NAMALWA (cell line): ENCODE measurements at regions not wholly inside any gene's neighbourhood (a gene's known extent, or its start where the extent isn't known, plus 50 kb on each side); places are given as distances from the start of the nearest gene placed in this dataset.
"Not testable (repeated sequence)": the region's sequence is repeated elsewhere in the genome, so short reads cannot be mapped to it uniquely, and the experiment has no call there.

Experiments used
- DNase-seq: peaks from one replicate; pipeline ENCODE4 v3.0.0-alpha.2; 2015; ENCODE audit warnings: low spot score

DNA sequence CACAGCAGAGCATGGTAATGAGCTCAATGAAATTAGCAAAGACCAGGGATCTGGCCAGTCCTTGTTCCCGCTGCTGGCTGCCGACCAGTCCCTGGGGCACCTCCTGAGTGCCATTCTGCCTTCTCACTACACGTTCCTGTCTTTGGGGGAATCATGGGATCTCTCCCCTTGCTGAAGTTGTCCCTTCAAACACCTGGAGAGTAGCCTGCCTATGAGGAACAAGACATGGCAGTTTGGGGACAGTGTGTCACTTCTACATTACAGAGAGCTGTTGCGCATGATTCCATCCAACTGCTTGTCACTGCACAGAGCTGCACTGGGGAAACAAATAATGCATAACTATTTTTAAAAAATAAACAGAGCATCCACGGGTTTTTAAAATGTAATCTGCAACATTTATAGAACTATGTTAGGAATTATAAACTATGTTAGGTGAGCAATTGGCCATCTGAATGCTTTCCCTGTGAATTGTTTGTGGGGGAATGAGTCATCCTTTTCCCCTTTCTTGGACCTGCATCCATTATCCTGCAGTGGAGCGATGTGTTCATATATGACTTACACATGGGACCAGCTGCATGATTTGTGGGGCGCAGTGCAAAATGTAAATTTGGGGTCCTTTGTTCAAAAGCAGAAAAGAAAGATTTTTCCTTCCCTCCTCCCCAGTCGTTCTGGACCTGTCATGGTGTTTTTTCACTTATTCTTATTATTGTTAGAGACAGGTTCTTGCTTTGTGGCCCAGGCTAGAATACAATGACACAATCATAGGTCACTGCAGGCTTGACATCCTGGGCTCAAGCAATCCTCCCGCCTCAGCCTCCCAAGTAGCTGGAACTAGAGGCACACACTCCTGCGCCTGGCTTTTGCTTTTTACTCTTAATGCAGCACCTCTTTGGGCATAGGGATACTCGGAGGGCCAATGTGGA lies 115.0 kb upstream of the TBL1X start:
- DNase-seq = no peak

DNA sequence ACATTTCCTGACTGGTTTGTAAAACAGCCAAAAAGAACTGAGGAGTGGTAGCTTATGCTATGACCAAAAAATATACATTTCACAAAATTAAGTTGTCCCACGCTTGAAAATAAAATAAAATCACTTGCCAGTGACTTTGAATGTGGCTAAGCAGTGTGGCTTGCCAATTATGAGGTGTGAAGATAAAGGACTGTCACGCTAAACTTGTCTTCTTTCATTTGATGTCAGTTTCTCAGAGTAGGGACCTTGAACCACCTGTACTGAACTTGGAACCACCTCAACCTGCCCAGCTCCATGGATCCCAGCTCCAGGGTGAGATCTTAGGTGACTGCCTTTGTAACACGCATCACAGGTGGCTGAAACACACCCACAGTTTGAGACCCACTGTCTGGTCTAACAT lies 113.7 kb upstream of the TBL1X start:
- no peak for DNase-seq

DNA sequence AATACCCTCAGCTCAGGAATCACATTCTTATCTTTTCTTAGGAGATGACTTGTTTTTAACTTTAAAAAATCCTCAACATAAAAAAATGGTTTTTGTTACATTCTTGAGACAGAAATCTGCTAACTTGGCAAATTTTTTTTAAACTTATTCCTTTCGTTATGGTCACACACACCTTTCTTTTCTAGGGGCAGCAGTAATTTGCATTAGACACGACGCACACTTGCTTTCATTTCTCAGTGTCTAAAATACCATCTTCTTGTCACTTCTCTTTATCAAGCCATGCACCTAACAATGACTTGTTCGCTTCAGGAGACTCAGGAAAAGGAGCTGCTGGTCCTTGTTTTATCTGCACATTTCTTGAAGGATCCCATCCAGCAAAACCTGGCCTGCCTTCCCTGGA lies 112.6 kb upstream of the TBL1X start:
- peak; percentile 24 for DNase-seq

DNA sequence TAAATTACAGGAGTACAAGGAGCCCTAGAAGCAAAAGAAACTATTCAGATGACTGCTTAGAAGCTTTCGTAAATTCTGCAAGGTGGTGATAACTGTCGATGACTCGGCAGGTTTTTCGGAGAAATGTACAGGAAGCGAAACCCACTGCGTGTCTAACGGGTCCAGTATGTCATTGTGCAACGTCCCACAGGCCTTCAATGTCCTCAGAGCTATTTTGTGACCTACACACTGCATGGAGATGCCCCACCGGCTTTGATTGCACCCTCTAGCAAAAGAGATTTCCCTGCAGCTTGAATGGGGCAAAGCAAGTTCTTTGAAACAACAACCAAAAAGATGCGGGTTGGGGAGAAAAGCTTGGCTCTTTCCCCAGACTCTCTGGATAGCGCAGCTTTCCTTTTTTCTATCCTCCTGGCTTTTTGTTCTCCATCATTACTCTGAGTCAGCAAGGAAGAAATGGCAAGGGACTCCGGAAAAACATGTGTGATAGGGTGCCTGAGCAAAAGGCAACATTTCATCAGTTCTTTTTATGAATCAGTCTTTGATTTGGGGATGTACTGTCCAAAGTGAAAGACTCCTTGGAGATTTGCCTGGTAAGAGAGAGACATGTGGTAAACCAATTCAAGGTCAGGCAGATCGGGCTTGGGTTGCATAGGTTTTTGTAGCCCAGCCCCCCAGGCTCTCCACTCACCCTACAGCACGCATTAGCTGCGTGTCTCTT lies 112.0 kb upstream of the TBL1X start:
- DNase-seq = peak; percentile 35

DNA sequence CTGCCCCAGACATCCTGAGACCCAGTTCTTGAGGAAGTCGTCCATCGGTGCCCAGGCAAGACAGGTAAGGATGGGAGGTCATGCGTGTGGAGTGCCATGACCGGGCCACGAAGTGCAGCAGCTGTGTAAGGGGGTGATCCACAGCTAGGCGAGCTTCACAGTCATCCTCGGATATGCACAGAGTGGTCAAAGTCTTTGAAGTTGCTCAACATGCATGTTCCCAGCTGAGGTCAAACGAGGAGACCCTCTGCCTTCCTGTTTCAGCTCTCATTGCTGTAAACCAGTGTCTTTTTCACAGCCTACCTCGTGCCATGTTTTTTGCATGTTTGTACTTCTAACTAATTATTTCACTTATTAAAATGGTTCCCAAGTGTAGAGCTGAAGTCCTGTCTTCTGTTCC lies 109.9 kb upstream of the TBL1X start:
- no peak for DNase-seq

DNA sequence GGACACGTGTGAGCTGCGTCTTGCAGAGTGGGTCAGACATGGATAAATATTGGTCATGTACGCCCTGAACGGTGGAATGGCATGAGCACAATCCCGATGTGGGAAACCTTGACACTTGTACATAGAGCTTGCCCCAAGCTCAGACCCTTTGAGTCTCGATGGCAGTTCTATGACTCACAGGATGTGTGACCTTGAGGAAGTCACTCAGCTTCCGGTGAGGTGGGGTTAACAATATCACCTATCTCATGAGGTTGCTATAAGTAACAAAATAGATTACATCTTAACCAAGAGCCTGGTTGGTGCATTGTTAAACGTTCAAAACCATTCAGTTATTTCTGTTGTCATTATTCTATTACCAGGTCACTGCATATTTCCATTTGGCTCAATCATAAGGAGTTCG lies 109.1 kb upstream of the TBL1X start:
- DNase-seq = no peak

DNA sequence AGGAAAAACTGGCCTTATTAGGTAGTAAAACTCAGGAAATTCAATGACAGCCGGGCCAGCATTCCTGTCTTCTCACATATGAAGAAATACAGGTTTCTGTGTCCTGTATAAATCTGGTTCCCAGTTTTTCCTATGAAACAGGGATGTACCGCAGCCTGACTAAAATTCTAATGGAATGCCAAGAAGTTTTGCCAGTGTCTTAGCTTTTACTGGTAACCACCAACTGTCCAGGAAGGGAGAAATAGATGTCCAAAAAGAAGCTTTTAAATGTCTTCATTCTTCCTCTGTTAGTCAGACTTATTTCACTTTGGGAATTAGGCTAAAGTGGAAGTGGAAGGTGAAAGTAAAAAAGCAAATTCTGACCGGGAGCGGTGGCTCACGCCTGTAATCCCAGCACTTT lies 108.0 kb upstream of the TBL1X start:
- DNase-seq = no peak

DNA sequence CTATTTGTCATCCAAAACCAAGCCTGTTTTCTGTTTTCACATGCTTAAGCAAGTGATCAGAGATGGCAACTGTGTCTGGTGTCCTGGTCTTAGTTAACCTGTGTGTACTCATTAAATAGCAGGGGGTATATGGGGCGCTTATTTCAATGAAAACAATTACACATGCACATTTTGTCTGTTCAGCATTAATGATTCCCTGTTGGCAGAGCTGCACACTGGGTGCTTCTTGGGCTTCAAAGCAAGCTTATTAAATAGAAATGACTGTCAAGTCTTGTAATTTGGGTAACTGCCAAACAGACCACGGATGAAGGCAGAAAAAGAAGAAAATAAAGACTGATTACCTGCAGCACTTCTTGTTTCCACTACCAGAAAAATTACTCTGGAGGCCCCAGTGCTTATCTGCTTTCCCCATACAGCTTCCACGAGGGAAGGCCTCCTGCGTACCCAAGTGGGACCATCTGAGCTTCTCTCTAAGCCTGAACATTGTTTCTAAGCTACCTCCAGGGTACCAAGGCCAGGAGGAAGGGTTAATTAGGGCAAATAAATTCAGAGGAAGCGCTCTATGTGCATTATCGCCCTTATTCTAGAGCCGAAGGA lies 107.2 kb upstream of the TBL1X start:
- DNase-seq = no peak

DNA sequence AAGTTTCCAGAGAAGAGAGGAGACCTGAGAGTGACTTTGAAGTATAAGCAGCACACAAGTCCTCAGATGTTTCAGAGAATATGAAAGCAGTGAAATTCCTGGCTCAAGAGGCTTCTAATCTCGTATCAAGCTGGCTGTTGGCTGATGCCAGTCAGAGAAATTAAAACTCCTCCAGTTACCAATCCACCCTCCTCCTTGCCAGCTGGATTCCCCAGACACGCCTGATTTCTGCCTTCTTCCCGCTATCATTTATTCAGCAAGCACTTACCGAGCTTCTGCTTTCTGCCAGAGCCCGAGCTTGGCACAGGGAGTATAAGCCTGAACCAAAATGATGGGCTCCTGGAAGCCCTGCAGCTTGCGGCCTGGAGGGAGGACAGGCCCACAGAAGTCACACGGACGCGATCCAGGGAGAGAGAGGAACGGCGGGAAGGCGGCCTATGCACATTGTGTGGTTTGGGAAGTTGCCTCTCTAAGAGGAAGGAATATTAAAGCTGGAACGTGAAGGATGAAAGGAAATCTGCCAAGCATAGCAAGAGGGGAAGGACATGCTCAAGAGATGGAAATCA lies 102.4 kb upstream of the TBL1X start:
- no peak for DNase-seq

DNA sequence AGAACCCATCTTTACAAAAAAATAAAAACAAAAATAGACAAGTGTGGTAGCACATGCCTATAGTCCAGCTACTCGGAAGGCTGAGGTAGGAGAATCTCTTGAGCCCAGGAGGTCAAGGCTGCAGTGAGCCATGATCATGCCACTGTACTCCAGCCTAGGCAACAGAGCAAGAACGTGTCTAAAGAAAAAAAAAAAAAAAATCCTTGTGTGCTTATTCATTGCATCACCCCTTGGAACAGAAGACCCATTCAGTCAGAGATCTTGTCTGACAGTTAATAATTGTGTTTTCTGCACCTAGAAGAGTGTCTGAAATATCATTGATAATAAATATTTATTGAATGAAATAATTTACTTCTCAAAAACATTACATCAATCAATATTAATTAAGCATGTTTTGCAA lies 97.4 kb upstream of the TBL1X start:
- no peak for DNase-seq

DNA sequence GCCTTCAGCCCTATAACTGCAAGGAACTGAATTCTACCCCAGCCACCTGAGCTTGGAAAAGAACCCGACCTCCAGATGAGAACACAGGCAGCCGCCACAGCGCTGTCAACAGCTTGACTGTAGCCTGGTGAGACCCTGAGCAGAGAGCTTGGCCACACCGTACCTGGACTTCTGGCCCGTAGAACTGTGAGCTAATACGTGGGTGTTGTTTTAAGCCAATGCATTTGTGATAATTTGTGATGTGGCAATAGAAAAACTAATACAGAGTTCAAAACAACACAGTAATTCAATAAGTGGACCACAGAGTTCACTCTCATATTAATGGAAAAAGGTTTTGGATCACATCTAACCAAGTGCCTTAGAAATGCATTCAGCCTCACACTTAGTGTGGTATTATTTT lies 96.6 kb upstream of the TBL1X start:
- no peak for DNase-seq

DNA sequence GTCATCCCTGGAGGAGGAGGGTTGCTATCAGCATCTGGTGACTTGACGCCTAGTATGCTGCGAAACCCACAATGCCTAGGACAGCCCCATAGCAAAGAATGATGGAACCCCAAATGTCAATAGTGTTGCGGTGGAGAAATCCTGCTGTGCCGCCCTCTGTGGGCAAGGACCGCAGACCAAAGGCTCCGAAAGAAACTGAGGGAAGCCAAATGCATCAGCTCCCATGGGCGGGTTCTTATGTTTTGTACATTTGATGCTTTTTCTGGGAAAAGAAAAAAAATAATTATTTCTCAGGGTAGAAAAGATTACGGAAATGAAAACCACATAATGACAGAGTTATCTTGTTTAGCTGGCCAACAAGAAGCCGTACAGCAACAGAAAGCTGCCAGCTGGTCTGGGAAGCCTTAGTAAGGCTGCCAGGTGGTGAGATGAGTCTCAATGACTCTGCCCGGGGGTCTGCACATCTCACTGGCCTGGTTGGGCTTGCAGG lies 95.0 kb upstream of the TBL1X start:
- DNase-seq = no peak

DNA sequence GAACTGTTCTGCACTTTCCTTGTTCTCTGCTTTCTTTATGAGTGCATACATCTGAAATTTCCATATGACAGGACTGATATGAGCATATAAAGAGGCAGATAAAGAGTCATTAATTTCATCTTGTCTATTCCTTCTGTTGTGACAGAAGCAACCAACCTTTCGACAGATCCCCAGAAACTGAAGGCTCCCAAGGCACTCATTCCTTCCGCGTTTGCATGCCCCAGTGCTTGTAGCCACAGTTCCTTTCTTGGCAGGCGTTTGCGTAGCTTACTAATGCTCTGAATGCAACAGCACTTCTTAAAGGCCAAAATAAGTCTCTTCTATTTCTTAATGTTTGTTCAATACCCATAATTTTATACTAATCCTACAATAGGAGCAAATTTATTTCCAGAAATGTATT lies 94.0 kb upstream of the TBL1X start:
- no peak for DNase-seq

DNA sequence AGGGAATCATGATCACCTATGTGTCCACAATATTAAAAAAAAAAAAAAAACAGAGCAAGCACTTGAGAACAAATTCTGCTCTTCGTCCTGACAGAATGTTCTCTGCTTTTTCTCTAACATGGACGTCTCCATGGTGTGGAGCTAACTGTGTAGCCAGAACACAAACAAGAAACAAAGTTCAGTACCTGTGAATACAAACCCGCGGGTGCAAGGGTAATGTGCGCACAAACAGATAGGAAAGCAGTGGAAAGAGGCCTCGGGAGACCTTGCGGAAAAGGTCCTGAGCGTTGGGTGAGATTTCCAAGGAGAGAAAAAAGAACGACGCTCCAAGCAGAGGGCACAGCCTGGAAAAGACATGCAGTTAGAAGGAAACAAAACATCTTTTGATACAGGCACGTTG lies 92.0 kb upstream of the TBL1X start:
- DNase-seq = no peak

DNA sequence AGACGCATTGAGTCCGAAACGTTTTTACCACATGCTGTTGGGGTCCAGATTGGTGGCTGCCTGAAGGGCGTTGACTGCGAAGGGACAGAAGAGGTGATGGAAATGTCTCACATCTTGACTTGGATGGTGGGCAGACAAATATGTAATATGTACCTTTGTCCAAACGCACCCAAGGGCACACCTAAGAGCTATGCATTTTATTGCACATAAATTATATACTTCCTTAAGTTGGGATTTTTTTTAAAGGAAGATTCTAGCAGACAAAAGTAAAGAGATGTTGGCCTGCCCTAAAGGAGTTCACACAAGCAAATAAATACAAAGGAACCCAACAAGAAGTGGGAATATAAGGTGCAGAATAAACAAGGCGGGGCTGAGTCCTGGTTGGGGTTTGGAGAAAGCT lies 91.1 kb upstream of the TBL1X start:
- no peak for DNase-seq

DNA sequence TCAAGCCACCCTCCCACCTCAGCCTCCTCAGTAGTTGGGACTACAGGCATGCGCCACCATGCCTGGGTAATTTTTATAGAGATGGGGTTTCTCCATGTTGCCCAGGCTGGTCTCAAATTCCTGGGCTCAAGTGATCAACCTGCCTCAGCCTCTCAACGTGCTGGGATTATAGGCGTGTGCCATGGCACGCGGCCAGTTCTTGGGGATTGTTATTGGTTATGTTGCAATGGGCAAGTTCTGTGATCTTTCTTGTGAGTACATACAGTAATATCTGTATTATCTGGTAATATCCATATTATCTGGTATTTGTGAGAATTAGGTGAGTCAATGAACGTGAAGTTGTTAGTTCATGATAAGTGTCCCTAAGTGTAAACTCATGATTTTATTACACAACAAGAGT lies 90.3 kb upstream of the TBL1X start:
- DNase-seq = no peak

DNA sequence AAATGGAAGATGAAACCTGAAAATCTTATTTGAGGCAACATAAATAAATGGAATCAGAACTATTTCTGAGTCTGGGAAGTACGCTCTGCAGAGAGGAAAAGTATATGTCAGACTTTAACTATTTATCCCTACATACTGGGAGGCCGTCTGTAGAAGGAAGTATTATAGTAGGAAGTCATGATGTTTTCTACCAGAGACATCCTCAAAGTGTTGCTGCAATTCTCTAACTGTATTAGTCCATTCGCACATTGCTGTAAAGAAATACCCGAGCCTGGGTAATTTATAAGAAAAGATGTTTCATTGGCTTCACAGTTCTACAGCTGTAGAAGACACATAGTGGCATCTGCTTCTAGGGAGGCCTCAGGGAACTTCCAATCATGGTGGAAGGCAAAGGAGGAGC lies 88.7 kb upstream of the TBL1X start:
- no peak for DNase-seq

DNA sequence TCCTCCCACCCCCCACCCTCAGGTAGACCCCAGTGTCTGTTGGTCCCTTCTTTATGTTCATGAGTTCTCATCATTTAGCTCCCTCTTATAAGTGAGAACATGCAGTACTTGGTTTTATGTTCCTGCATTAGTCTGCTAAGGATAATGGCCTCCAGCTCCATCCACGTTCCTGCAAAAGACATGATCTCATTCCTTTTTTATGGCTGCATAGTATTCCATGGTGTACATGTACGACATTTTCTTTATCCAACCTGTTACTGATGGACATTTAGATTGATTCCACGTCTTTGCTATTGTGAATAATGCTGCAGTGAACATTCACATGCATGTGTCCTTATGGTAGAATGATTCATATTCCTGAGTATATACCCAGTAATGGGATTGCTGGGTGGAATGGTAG lies 87.6 kb upstream of the TBL1X start:
- DNase-seq = not testable (repeated sequence)

DNA sequence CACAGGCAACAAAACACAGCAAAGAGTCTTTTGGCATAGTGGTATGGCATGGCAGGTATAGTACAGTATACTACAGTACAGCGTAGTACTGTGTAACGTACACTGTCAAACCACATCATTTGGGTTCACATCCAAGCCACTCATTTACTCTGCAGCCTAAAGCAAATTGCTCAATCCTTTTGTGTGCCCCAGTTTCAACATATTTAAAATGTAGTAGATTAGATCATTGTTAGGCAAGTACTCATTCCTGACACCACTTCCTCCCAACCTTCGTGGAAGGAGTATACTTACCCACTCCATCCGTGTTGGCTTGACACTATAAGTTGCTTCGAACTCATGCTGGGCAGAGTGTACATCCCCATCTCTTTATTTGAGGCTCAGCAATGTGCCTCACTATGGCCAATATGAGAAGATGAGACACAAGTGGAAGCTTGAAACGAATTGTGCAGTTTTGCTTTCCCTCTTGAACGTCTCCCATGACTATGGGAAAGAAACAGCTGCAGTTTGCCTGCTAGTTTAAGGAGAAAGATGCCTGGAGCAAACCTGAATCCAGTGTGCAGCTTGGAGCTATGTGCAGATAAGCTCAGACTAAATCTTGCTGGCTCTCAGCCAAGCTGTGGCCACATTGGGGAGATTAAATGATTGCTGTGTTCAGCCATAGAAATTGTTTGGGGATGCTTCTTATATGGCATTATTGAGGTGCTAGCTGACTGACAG lies 85.7 kb upstream of the TBL1X start:
- no peak for DNase-seq

DNA sequence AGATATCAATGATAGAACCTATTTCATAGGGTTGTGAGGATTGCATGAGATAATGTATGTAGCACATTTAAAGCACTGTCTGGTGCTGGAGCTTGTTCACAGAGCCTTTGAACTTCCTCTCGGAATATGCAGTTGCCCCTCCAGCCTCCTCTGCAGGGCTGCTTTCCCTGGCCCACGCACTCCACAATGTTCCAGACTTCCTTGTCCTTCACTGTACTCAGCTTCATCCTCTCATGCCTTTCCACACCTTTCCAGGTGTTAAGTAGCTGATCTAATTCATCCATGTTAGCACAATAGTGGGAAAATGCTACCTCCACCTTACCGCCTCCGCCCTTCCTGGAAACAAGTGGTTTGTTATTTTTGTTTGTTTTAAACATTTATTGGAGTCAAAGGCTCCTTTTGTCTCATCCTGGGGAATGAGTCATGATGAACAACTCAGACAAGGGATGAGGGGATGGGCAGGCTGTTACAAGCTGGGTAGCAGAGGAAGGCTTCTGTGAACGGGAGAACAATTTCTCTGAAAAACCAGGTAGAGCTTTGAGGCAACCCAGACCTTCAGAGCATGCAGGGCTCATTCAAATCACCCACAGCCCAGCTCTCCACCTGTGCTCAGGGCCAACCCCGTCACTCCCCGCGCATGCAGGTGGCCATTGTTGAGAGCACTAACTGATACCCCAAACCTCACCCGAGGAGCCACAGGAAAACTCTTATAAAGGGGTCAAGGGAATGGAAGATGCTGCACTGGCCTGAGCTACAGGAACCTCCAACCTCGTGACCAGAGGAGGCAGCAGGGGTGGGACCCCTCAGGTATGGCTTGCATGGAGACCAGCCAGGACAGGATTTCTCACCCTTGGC lies 84.9 kb upstream of the TBL1X start:
- DNase-seq = no peak

DNA sequence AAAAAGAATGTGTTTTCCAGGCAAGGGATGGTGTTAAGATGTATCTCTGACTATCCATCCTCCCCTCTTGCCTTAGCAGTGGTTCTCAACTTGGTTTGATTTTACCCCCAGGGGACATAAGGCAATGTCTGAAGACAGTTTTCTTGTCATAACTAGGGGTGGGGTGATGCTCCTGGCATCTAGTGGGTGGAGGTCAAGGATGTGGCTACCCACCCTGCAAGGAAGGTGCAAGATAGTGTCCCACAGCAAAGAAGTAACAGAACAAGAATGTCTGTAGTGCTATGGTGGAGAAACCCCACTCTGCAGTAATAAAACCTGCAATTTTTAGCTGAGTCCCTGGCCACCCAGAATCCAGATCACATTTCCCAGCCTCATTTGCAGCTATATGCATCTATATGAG lies 81.2 kb upstream of the TBL1X start:
- no peak for DNase-seq
